Retinal pigment epithelial cell (primary cell): ENCODE measurements at regions not wholly inside any gene's neighbourhood (a gene's known extent, or its start where the extent isn't known, plus 50 kb on each side); places are given as distances from the start of the nearest gene placed in this dataset.
A peak's percentile ranks its signal among the peaks of the same experiment; 100 is the strongest.

Experiments used
- DNase-seq: peaks from one replicate; pipeline ENCODE4 v3.0.0-alpha.2; 2010; ENCODE audit warnings: low read depth
- H3K4me3 ChIP-seq: 2 replicates; pipeline ENCODE4 v1.5.1; 2011; ENCODE audit warnings: mild to moderate bottlenecking, low read length, control low read depth, moderate library complexity
- TF ChIP-seq, protein P1 (sequence below): conservative IDR thresholded peaks from 2 replicates; pipeline ENCODE4 v1.5.1; 2011; ENCODE audit warnings: low read depth, low read length, control low read depth, inconsistent platforms

DNA sequence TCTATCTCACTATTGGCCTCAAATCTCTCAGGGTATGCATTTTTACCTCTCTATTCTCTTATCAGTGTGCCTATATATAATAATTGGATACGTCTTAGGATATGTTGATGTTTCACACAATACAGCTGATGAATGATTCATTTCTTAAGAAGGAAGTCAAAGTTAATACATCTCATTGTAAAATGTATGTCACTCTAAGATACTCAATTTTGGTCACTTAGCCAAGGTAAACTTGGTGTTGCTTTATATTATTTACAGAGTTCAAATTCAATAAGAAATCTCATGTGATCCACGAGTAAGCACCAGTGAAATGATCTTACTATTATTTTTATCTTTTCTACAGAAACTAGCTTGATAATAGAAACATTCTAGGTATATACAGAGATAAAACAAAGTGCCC lies 1266.5 kb downstream of the JRKL start:
- TF ChIP-seq, protein P1, sequence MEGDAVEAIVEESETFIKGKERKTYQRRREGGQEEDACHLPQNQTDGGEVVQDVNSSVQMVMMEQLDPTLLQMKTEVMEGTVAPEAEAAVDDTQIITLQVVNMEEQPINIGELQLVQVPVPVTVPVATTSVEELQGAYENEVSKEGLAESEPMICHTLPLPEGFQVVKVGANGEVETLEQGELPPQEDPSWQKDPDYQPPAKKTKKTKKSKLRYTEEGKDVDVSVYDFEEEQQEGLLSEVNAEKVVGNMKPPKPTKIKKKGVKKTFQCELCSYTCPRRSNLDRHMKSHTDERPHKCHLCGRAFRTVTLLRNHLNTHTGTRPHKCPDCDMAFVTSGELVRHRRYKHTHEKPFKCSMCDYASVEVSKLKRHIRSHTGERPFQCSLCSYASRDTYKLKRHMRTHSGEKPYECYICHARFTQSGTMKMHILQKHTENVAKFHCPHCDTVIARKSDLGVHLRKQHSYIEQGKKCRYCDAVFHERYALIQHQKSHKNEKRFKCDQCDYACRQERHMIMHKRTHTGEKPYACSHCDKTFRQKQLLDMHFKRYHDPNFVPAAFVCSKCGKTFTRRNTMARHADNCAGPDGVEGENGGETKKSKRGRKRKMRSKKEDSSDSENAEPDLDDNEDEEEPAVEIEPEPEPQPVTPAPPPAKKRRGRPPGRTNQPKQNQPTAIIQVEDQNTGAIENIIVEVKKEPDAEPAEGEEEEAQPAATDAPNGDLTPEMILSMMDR = no peak
- no peak for DNase-seq

DNA sequence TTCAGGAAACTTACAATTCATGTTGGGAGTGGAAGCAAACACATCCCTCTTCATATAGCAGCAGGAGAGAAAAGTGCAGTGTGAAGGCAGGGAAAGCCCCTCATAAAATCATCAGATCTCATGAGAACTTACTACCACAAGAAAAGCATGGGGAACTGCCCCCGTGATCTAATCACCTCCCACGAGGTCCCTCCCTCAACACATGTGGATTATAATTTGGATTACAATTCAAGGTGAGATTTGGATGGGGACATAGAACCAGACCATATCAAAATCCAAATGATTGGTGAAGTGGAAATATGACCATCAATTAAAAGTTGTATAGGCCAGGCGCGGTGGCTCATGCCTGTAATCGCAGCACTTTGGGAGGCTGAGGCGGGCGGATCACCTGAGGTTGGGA lies 1268.0 kb downstream of the JRKL start:
- TF ChIP-seq, protein P1 = no peak
- DNase-seq = no peak
- H3K4me3 ChIP-seq = no peak overlapping the region

More for the DNA sequence above, 1266.5 kb downstream of the JRKL start:
- H3K4me3 ChIP-seq = no peak overlapping the region

DNA sequence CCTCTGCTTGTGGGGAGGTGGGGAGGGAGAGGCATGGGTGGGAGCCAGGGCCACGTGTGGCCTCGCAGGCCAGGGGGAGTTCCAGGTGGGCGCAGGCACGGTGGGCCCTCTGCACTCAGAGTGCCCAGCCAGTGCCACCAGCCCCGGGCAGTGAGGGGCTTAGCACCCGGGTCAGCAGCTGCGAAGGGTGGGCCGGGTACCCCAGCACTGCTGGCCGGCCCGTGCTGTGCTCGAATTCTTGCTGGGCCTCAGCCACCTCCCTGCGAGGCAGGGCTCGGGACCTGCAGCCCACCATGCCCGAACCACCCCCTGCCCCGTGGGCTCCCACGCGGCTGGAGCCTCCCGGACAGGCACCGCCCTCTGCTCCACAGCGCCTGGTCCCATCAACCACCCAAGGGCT lies 1277.2 kb downstream of the JRKL start:
- no peak for DNase-seq
- H3K4me3 ChIP-seq = no peak overlapping the region
- TF ChIP-seq, protein P1 = no peak

DNA sequence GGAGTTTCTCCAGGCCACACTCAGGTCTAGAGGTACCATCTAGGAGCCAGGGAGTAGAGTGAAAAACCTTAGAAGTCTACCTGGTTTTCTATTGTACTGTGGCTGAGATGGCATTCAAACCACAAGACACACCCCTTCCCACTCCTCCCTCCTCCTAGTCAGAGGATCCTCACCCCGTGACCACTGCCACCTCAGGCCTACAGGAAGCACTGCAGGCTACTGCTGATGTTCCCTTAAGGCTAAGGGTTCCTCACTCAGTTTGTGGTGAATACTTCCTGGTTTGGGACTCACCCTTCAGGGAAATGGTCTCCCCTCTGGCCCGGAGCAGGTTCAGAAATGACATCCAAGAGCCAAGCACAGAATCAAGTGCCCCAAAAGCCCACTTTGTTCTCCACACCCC lies 1293.9 kb downstream of the JRKL start:
- DNase-seq = no peak
- TF ChIP-seq, protein P1 = peak; percentile 11
- no peak overlapping the region for H3K4me3 ChIP-seq

DNA sequence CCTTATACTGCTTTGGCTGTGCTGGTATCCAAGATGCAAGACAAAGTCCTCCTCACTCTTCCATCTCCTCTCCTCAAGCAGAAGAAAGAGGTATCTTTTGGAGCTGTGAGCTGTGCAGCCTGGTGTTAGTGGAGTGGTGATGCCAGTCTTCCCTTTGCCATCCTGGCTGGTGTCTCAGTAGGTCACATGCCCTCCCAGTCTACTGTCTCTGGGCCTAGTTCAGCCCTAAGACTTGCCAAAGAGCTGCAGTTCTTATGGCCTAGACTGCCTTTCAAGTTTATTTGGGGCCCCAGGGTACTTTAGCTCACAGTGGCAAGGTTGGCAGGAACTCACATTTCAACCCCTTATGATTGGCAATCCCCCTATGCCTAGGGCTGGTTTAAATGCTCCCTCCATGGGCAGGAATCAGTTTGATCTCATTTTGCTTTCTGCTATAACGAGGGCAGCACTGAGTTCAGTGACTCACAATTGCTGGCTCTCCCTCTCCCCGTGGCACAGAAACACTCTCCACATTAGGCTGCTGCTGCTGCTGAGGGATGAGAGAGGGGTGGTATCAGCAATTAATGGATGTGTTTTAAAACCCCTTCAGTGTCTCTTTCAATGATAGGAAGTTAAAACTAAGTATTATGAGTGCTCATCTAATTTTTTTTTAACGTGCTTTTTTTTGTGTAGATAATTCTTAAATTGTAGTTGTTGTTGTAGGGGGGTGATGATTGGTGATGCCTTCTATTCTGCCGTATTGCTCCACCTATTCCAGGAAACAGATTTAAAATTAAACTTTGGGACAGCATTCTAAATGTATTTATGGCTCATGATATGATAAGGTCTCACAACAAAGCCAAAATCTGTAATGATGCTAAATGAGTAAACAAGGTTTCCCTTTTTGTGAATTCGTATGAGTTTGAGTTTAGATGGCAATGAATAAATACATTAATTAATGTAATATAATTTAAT lies 1295.0 kb downstream of the JRKL start:
- H3K4me3 ChIP-seq = no peak overlapping the region
- TF ChIP-seq, protein P1 = no peak
- DNase-seq = no peak

DNA sequence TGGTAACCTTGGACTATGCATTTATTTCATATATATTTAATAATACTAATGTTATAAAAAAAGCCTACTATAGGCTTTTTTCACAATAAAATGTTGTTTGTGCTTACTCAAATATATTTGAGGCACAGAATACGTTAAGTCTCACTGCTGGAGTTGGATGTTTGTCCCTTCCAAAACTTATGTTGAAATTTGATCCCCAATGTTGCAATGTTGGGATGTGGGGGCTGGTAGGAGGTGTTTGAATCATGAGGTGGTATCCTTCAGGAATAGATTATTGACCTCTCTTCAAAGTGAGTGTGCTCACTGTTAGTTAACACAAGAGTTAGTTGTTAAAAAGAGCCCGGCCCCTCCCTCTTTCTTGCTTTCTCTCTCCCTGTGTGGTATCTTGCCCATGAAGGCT lies 1295.9 kb downstream of the JRKL start:
- no peak overlapping the region for H3K4me3 ChIP-seq
- no peak for DNase-seq
- TF ChIP-seq, protein P1 = no peak

DNA sequence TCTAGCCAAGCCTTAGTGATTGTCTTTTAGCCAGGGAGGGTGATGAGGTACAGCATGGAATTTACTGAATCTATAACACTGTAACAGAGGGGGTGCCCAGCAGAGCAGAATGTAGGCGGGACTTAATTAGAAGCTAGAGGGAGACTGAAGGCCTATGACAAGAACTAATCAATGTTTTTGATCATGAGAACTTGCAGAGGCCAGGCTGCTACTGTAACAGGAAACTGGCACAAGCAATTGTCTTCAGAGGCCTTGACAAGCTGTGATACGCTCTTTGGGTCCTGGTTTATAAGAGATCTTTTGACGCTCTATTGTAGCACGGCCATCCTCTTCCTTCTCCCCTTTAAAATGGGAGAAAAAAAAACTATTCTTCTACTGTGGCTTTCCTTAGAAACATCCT lies 1297.3 kb downstream of the JRKL start:
- no peak overlapping the region for H3K4me3 ChIP-seq
- TF ChIP-seq, protein P1 = no peak
- no peak for DNase-seq
